ENCODE measurements at regions not wholly inside any gene's neighbourhood (a gene's known extent, or its start where the extent isn't known, plus 50 kb on each side); places are given as distances from the start of the nearest gene placed in this dataset.

DNA sequence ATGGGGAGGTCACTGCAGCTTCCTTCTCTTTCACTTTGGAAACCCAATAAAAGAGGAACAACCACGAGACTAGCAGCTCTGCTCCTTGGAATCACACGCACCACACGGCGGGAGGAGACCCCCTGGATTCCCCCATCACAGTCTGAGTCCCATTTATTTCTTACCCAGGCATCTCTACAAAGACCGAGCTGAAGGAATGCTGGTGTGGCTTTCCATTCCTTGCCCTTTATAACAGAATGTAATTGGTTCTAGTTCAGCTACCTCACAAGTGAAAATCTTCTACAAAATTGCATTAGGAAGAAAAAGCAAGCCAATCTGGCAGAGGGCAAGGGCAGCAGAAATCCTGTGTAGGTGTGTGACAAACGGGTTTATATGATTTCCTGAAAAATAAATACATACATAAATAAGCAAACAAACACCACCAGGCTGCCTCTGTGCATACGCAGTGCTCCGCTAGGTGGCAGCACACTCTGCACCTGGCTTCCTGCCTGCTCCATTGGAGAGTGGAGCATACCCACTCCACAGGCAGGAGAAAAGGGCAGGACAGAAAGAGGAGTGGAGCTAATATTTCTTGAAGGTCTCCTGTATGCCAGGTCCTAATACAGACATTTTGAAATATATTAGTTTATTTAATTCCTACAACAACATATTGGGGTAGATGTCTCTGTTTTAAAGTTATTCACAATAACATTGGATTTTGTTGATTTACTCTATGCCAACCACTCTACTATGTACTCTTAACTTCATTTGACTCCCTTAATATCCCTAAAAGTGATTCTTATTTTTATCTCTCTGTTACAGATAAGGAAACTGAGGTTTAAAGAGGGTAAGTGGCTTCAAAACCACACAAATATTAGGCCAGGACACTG lies 673.1 kb downstream of the KCNA4 start:
- Histone ChIP-seq H3K4me1 (ENCODE audit: insufficient read depth, low read length) (no peaks in the 10 kb centered on the region), H3K9me3 (ENCODE audit: control insufficient read depth in 1 of 2, insufficient read depth in 1 of 2, low read length in 2 of 2) (no peaks in the 10 kb centered on the region), H3K27me3 (ENCODE audit: control insufficient read depth in 1 of 2, insufficient read depth in 2 of 2, low read length in 2 of 2) (no peaks in the 10 kb centered on the region), H3K36me3 (ENCODE audit: insufficient read depth, low read length) (no peaks in the 10 kb centered on the region), H3K4me3 (ENCODE audit: low read length) (no peak overlapping the region), H3K27ac (ENCODE audit: low read depth in 1 of 2, low read length in 2 of 2) (no peak overlapping the region)
- intact Hi-C loops (cut with DNase I, micrococcal nuclease) = no loop called here
- POLR2A ChIA-PET = no interaction called here
- no peaks in the 10 kb centered on the region for H3K36me3 Mint-ChIP-seq (ENCODE audit: low read depth)
- no peak overlapping the region for H3K27ac Mint-ChIP-seq
- peaks cover 3% of the 10 kb centered on the region for H3K9me3 Mint-ChIP-seq
- H3K4me3 Mint-ChIP-seq = no peak overlapping the region
- TF ChIP-seq, protein P1, sequence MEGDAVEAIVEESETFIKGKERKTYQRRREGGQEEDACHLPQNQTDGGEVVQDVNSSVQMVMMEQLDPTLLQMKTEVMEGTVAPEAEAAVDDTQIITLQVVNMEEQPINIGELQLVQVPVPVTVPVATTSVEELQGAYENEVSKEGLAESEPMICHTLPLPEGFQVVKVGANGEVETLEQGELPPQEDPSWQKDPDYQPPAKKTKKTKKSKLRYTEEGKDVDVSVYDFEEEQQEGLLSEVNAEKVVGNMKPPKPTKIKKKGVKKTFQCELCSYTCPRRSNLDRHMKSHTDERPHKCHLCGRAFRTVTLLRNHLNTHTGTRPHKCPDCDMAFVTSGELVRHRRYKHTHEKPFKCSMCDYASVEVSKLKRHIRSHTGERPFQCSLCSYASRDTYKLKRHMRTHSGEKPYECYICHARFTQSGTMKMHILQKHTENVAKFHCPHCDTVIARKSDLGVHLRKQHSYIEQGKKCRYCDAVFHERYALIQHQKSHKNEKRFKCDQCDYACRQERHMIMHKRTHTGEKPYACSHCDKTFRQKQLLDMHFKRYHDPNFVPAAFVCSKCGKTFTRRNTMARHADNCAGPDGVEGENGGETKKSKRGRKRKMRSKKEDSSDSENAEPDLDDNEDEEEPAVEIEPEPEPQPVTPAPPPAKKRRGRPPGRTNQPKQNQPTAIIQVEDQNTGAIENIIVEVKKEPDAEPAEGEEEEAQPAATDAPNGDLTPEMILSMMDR (IDR thresholded peaks at IDR 0.05) = no peak
- DNase-seq = peak in 5 of 14 experiments; percentile 1 to 29 (median 11)
- H3K4me1 Mint-ChIP-seq (ENCODE audit: low read depth) = no peaks in the 10 kb centered on the region
- H3K27me3 Mint-ChIP-seq = no peaks in the 10 kb centered on the region
- CTCF ChIA-PET = no interaction called here
- ATAC-seq (ENCODE audit: poor library complexity) = no peak

DNA sequence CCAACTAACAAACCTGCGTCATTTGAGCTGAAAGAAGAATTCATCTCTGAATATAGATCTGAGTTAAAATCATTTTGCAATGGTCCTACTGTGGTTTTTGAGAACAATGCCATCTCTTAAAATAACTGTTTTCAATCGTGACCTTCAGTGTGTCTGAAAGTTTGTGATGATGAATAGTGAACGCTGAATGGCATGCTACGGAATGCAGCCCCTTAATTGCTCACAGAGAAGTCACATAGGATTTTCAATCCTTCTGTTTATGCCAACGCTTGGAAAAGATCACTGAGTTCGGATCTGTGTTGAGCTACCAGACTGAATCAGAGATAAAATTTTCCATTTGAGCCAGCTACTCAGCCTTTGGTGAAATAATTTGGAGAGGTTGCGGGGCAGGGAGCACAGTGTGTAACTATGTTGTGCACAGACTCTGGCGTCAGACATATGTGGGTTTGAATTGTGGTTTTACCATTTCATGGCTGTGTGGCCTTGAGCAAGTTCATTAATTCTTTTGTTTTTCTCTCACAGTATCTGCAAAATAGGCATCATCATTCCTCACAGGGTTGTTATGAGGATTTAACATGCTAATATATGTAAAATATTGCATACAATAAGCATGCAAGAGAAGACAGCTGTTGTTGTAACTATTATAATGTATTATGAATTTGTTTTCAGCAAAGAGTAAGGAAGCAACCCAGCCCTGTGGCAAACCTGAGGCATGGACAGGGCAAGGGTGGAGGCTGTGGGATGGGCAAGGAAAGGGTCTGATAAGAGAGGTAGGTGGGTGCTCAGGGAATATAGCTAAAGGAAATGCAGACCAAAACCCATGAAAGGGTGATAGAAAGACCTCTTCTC lies 679.9 kb downstream of the KCNA4 start:
- TF ChIP-seq, protein P1 (IDR thresholded peaks at IDR 0.05) = no peak

DNA sequence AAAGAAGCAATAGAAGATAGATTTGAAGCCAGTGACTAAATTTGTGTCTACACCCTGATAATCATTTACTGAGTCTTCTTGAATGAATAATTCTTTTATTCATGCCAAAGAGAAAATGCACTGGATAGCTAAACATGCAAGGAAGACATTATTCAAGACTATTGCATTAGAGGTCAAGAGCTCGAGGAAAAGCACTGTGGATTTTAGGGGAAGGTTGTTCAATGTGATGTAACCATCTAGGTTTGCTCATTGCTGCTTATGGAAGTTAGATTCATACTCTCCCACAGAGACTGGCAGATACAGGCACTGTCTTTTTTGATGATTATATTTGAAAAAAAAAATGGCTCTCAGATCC lies 682.1 kb downstream of the KCNA4 start:
- Histone ChIP-seq H3K4me3 (ENCODE audit: low read length) (no peak overlapping the region), H3K36me3 (ENCODE audit: insufficient read depth, low read length) (no peaks in the 10 kb centered on the region), H3K9me3 (ENCODE audit: control insufficient read depth in 1 of 2, insufficient read depth in 1 of 2, low read length in 2 of 2) (no peaks in the 10 kb centered on the region), H3K27ac (ENCODE audit: low read depth in 1 of 2, low read length in 2 of 2) (no peak overlapping the region), H3K4me1 (ENCODE audit: insufficient read depth, low read length) (no peaks in the 10 kb centered on the region), H3K27me3 (ENCODE audit: control insufficient read depth in 1 of 2, insufficient read depth in 2 of 2, low read length in 2 of 2) (no peaks in the 10 kb centered on the region)
- Mint-ChIP-seq H3K4me1 (ENCODE audit: low read depth) (no peaks in the 10 kb centered on the region), H3K27ac (no peak overlapping the region), H3K36me3 (ENCODE audit: low read depth) (no peaks in the 10 kb centered on the region), H3K4me3 (no peak overlapping the region), H3K27me3 (no peaks in the 10 kb centered on the region), H3K9me3 (peaks cover 8% of the 10 kb centered on the region)
- POLR2A ChIA-PET = no interaction called here
- intact Hi-C loops (cut with DNase I, micrococcal nuclease) = no loop called here
- TF ChIP-seq, protein P1 (IDR thresholded peaks at IDR 0.05) = no peak
- DNase-seq = no peak
- ATAC-seq (ENCODE audit: poor library complexity) = no peak
- CTCF ChIA-PET = no interaction called here

More for the DNA sequence above, 679.9 kb downstream of the KCNA4 start:
- intact Hi-C loops (cut with DNase I, micrococcal nuclease) = no loop called here
- ATAC-seq (ENCODE audit: poor library complexity) (no peak), DNase-seq (no peak)
- H3K36me3 Mint-ChIP-seq (ENCODE audit: low read depth) = no peaks in the 10 kb centered on the region
- Histone ChIP-seq H3K36me3 (ENCODE audit: insufficient read depth, low read length) (no peaks in the 10 kb centered on the region), H3K27me3 (ENCODE audit: control insufficient read depth in 1 of 2, insufficient read depth in 2 of 2, low read length in 2 of 2) (no peaks in the 10 kb centered on the region), H3K27ac (ENCODE audit: low read depth in 1 of 2, low read length in 2 of 2) (no peak overlapping the region), H3K4me3 (ENCODE audit: low read length) (no peak overlapping the region), H3K4me1 (ENCODE audit: insufficient read depth, low read length) (no peaks in the 10 kb centered on the region), H3K9me3 (ENCODE audit: control insufficient read depth in 1 of 2, insufficient read depth in 1 of 2, low read length in 2 of 2) (no peaks in the 10 kb centered on the region)
- H3K4me1 Mint-ChIP-seq (ENCODE audit: low read depth) = no peaks in the 10 kb centered on the region
- peaks cover 10% of the 10 kb centered on the region for H3K9me3 Mint-ChIP-seq
- H3K4me3 Mint-ChIP-seq = no peak overlapping the region
- ChIA-PET CTCF (no interaction called here), POLR2A (no interaction called here)
- no peaks in the 10 kb centered on the region for H3K27me3 Mint-ChIP-seq
- no peak overlapping the region for H3K27ac Mint-ChIP-seq

All from CD4-positive, alpha-beta T cell (primary cell).